ENCODE measurements at regions not wholly inside any gene's neighbourhood (a gene's known extent, or its start where the extent isn't known, plus 50 kb on each side); places are given as distances from the start of the nearest gene placed in this dataset.

GRCh38 chr17:13385481-13385911 is 216.2 kb downstream of the HS3ST3A1 start:
- Histone ChIP-seq H3K27me3 (replicated peaks; ENCODE audit: insufficient read depth, low read depth, low read length, poor library complexity) (no peaks in the 10 kb centered on the region), H3K27ac (ENCODE audit: low read depth, low read length, poor library complexity, severe bottlenecking) (no peak overlapping the region), H3K9me3 (ENCODE audit: low read depth, low read length, poor library complexity, severe bottlenecking) (peaks cover 12% of the 10 kb centered on the region), H3K4me1 (ENCODE audit: insufficient read depth, low read length, poor library complexity, severe bottlenecking) (no peaks in the 10 kb centered on the region), H3K36me3 (ENCODE audit: insufficient read depth, low read length, poor library complexity, severe bottlenecking) (no peaks in the 10 kb centered on the region), H3K4me3 (ENCODE audit: low read depth, low read length, poor library complexity, severe bottlenecking) (no peak overlapping the region)
- ChIA-PET CTCF (no interaction called here), POLR2A (ENCODE audit: low non-redundant PET) (no interaction called here)
- TF ChIP-seq CTCF (conservative IDR thresholded peaks at IDR 0.05; ENCODE audit: low read depth, low read length) (no peak), EZH2 (IDR thresholded peaks at IDR 0.05; ENCODE audit: borderline replicate concordance, low read depth, low read length, poor library complexity, severe bottlenecking) (no peak)
- no peak for DNase-seq (ENCODE audit: low spot score)
- BruUV-seq (replicated peaks), result no TSS peak
- intact Hi-C loops (cut with micrococcal nuclease; ENCODE audit: unreplicated experiment), result no loop called here

DNA sequence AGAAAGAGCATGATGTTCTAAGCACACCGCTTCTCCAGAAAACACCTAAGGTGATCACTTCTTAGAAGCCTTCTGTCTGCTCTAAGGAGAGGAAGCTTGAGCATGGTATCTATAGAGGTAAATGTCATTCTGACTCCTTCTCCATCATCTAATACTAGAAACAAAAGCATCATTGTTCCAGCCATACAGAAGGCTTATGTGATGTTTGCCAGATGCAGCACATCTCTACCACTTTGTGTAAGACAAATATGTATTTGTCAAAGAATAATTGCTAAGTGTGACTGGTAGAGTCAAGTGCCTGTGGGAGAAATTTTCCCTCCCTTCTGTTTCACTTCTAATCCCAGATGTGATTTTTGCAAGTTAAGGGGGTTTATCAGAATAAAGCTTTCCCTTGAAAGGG is 217.1 kb downstream of the HS3ST3A1 start:
- no TSS peak for BruUV-seq (replicated peaks)
- ChIA-PET CTCF (no interaction called here), POLR2A (ENCODE audit: low non-redundant PET) (no interaction called here)
- no peak for DNase-seq (ENCODE audit: low spot score)
- H3K27ac ChIP-seq (ENCODE audit: low read depth, low read length, poor library complexity, severe bottlenecking), result no peak overlapping the region
- no peaks in the 10 kb centered on the region for H3K4me1 ChIP-seq (ENCODE audit: insufficient read depth, low read length, poor library complexity, severe bottlenecking)
- no peaks in the 10 kb centered on the region for H3K27me3 ChIP-seq (replicated peaks; ENCODE audit: insufficient read depth, low read depth, low read length, poor library complexity)
- no peak for TF ChIP-seq EZH2 (IDR thresholded peaks at IDR 0.05; ENCODE audit: borderline replicate concordance, low read depth, low read length, poor library complexity, severe bottlenecking)
- no peak for TF ChIP-seq CTCF (conservative IDR thresholded peaks at IDR 0.05; ENCODE audit: low read depth, low read length)
- intact Hi-C loops (cut with micrococcal nuclease; ENCODE audit: unreplicated experiment), result no loop called here
- H3K36me3 ChIP-seq (ENCODE audit: insufficient read depth, low read length, poor library complexity, severe bottlenecking), result no peaks in the 10 kb centered on the region
- no peak overlapping the region for H3K4me3 ChIP-seq (ENCODE audit: low read depth, low read length, poor library complexity, severe bottlenecking)
- peaks cover 12% of the 10 kb centered on the region for H3K9me3 ChIP-seq (ENCODE audit: low read depth, low read length, poor library complexity, severe bottlenecking)

- DNase-seq (ENCODE audit: low spot score), result no peak
- Histone ChIP-seq H3K27me3 (replicated peaks; ENCODE audit: insufficient read depth, low read depth, low read length, poor library complexity) (no peaks in the 10 kb centered on the region), H3K27ac (ENCODE audit: low read depth, low read length, poor library complexity, severe bottlenecking) (no peak overlapping the region), H3K4me3 (ENCODE audit: low read depth, low read length, poor library complexity, severe bottlenecking) (no peak overlapping the region), H3K9me3 (ENCODE audit: low read depth, low read length, poor library complexity, severe bottlenecking) (peaks cover 8% of the 10 kb centered on the region), H3K36me3 (ENCODE audit: insufficient read depth, low read length, poor library complexity, severe bottlenecking) (no peaks in the 10 kb centered on the region), H3K4me1 (ENCODE audit: insufficient read depth, low read length, poor library complexity, severe bottlenecking) (no peaks in the 10 kb centered on the region)
- ChIA-PET CTCF (no interaction called here), POLR2A (ENCODE audit: low non-redundant PET) (no interaction called here)
- TF ChIP-seq EZH2 (IDR thresholded peaks at IDR 0.05; ENCODE audit: borderline replicate concordance, low read depth, low read length, poor library complexity, severe bottlenecking) (no peak), CTCF (conservative IDR thresholded peaks at IDR 0.05; ENCODE audit: low read depth, low read length) (no peak)
- no TSS peak for BruUV-seq (replicated peaks)
- intact Hi-C loops (cut with micrococcal nuclease; ENCODE audit: unreplicated experiment), result no loop called here
Measured at GRCh38 chr17:13378361-13378760, 223.4 kb downstream of the HS3ST3A1 start.

Data from A673 (cell line).